ENCODE measurements at regions not wholly inside any gene's neighbourhood (a gene's known extent, or its start where the extent isn't known, plus 50 kb on each side); places are given as distances from the start of the nearest gene placed in this dataset.

GRCh38 chr6:11387707-11388430 lies 149.7 kb upstream of the TMEM170B start:
- no peak overlapping the region for H2AFZ ChIP-seq (ENCODE audit: control insufficient read depth, low read depth, low read length)
- H3K27me3 ChIP-seq (replicated peaks in 1 of 2; ENCODE audit: control insufficient read depth in 2 of 2, insufficient read depth in 2 of 2, low read length in 1 of 2) = no peaks in the 10 kb centered on the region
- POLR2A ChIA-PET = interaction anchor here (0.6 to 1.2 kb wide), 2 partner anchors 41 to 110 kb away, joined by 3 read pairs; no protein-coding TSS in a partner anchor
- ATAC-seq (peak; percentile 22; the same call in 2 of the 3 replicates), FAIRE-seq (no peak), DNase-seq (ENCODE audit: low read depth, low spot score) (no peak)
- peaks cover 24% of the 10 kb centered on the region for H3K4me1 ChIP-seq (ENCODE audit: control insufficient read depth, insufficient read depth, low read length)
- no peaks in the 10 kb centered on the region for H3K36me3 ChIP-seq (ENCODE audit: control insufficient read depth in 2 of 2, insufficient read depth in 2 of 2, low read length in 1 of 2)
- intact Hi-C loops (cut with micrococcal nuclease; ENCODE audit: unreplicated experiment) = loop anchor here (2.0 kb wide), 1 partner anchor 215 kb away; no protein-coding TSS in a partner anchor
- RAD21 ChIA-PET (ENCODE audit: unreplicated experiment) = interaction anchor here (1.0 to 10.7 kb wide), 6 partner anchors 21 to 107 kb away, joined by 3 to 263 read pairs (median 6); no protein-coding TSS in a partner anchor
- no peak overlapping the region for H3K4me2 ChIP-seq (ENCODE audit: control insufficient read depth, insufficient read depth)
- H3K4me3 ChIP-seq = no peak overlapping the region
- SMC1A ChIA-PET (ENCODE audit: uncharacterized antibody, unreplicated experiment) = interaction anchor here (0.8 to 13.0 kb wide), 9 partner anchors 16 to 128 kb away, joined by 3 to 275 read pairs (median 177); no protein-coding TSS in a partner anchor
- 46% methylated on average over 5 of the region's 5 CpGs for WGBS (ENCODE audit: insufficient coverage, insufficient replicate concordance, low lambda C conversion rate, missing lambda C conversion rate)
- H3K9ac ChIP-seq (ENCODE audit: control insufficient read depth, insufficient read depth, low read length) = no peak overlapping the region
- CTCF ChIA-PET = interaction anchor here (0.8 to 11.1 kb wide), 2 partner anchors 22 to 26 kb away, joined by 4 to 72 read pairs; no protein-coding TSS in a partner anchor
- peak overlapping the region; percentile 29 for H3K27ac ChIP-seq (ENCODE audit: control insufficient read depth, insufficient read depth)
- TF ChIP-seq IKZF1 (conservative IDR thresholded peaks at IDR 0.05) (peak; percentile 33; the same call in 1 of the 2 replicates), KAT2A (conservative IDR thresholded peaks at IDR 0.05; ENCODE audit: control insufficient read depth, low read depth, low read length) (no peak), NR2C2 (IDR thresholded peaks at IDR 0.05; ENCODE audit: borderline replicate concordance, control insufficient read depth, insufficient read length, low read depth) (no peak), IRF3 (IDR thresholded peaks at IDR 0.05) (no peak), TARDBP (IDR thresholded peaks at IDR 0.05; ENCODE audit: borderline replicate concordance) (no peak), IKZF2 (IDR thresholded peaks at IDR 0.05) (peak in 1 of 2 experiments; percentile 38; a peak in 2 of 4 replicates), ETV6 (conservative IDR thresholded peaks at IDR 0.05 in 1 of 2, IDR thresholded peaks at IDR 0.05 in 1 of 2; ENCODE audit: borderline replicate concordance in 1 of 2, low read depth in 1 of 2) (peak in 1 of 2 experiments; percentile 38; a peak in 1 of 4 replicates), RAD51 (IDR thresholded peaks at IDR 0.05) (0 out of 2 replicates have a peak, but pooled peaks have one; percentile 16), BCL11A (IDR thresholded peaks at IDR 0.05; ENCODE audit: low read depth, low read length) (no peak), SPI1 (IDR thresholded peaks at IDR 0.05; ENCODE audit: borderline replicate concordance, insufficient read depth, low read depth, low read length) (peak; percentile 22; the same call in 1 of the 2 replicates), MLLT1 (IDR thresholded peaks at IDR 0.05) (no peak), CBX3 (IDR thresholded peaks at IDR 0.05; ENCODE audit: borderline replicate concordance, low read depth) (no peak), YBX1 (IDR thresholded peaks at IDR 0.05) (no peak), SMC3 (IDR thresholded peaks at IDR 0.05; ENCODE audit: borderline replicate concordance, low read length) (no peak)
- in situ Hi-C loops (cut with MboI) = no loop called here
- no peaks in the 10 kb centered on the region; the same call in 1 of the 2 replicates for H3K79me2 ChIP-seq (ENCODE audit: control insufficient read depth, insufficient read depth, low read length)
- H4K20me1 ChIP-seq (ENCODE audit: control insufficient read depth, insufficient read depth) = no peaks in the 10 kb centered on the region
- BruUV-seq (replicated peaks) = no TSS peak
- H3K9me3 ChIP-seq (replicated peaks; ENCODE audit: control insufficient read depth, insufficient read depth, low read length) = peaks cover 2% of the 10 kb centered on the region; the same call in 2 of the 3 replicates

Data from GM12878 (cell line).